H9 (cell line): ENCODE measurements at regions not wholly inside any gene's neighbourhood (a gene's known extent, or its start where the extent isn't known, plus 50 kb on each side); places are given as distances from the start of the nearest gene placed in this dataset.

Experiments used
- DNase-seq: peaks from one replicate; pipeline ENCODE4 v3.0.0-alpha.2; 2017
- H2AFZ ChIP-seq: one replicate; pipeline ENCODE4 v1.6.1; 2013; ENCODE audit warnings: mild to moderate bottlenecking, low read length, control low read depth, moderate library complexity
- H2AK5ac ChIP-seq: 2 replicates; pipeline ENCODE4 v1.6.1; 2013; ENCODE audit warnings: low read length, control low read depth, mixed read lengths; ENCODE audit not compliant: insufficient read length
- H2BK120ac ChIP-seq: one replicate; pipeline ENCODE4 v1.6.1; 2013; ENCODE audit warnings: low read depth, mild to moderate bottlenecking, low read length, control low read depth, inconsistent platforms; ENCODE audit not compliant: poor library complexity, severe bottlenecking
- H2BK12ac ChIP-seq: 2 replicates; pipeline ENCODE4 v1.6.1; 2013; ENCODE audit warnings: low read length, control low read depth, mixed read lengths, low read depth; ENCODE audit not compliant: insufficient read length
- H2BK15ac ChIP-seq: 2 replicates; pipeline ENCODE4 v1.6.1; 2013; ENCODE audit warnings: low read depth, low read length, control low read depth
- H2BK20ac ChIP-seq: one replicate; pipeline ENCODE4 v1.6.1; 2013; ENCODE audit warnings: low read depth, mild to moderate bottlenecking, low read length, control low read depth, inconsistent platforms; ENCODE audit not compliant: poor library complexity, severe bottlenecking
- H2BK5ac ChIP-seq: 2 replicates; pipeline ENCODE4 v1.6.1; 2013; ENCODE audit warnings: low read length, control low read depth, mixed read lengths; ENCODE audit not compliant: insufficient read length
- H3K14ac ChIP-seq: 2 replicates; pipeline ENCODE4 v1.6.1; 2013; ENCODE audit warnings: low read length, control low read depth; ENCODE audit not compliant: insufficient read depth
- H3K18ac ChIP-seq: 2 replicates; pipeline ENCODE4 v1.6.1; 2013; ENCODE audit warnings: low read depth, mild to moderate bottlenecking, mixed read lengths, low read length, control low read depth; ENCODE audit not compliant: insufficient read length
- H3K23ac ChIP-seq: 2 replicates; pipeline ENCODE4 v1.6.1; 2013; ENCODE audit warnings: low read length, control low read depth, mixed read lengths, low read depth; ENCODE audit not compliant: insufficient read length
- H3K23me2 ChIP-seq: 2 replicates; pipeline ENCODE4 v1.6.1; 2013; ENCODE audit warnings: low read depth, mild to moderate bottlenecking, mixed read lengths, low read length, control low read depth; ENCODE audit not compliant: insufficient read length, poor library complexity, severe bottlenecking
- H3K27ac ChIP-seq: 2 replicates; pipeline ENCODE4 v1.5.1; 2013; ENCODE audit warnings: low read length, control low read depth, mixed read lengths, low read depth; ENCODE audit not compliant: insufficient read length
- H3K27me3 ChIP-seq: 2 replicates; pipeline ENCODE4 v1.6.1; 2013; ENCODE audit warnings: low read length, control low read depth, inconsistent platforms; ENCODE audit not compliant: insufficient read depth
- H3K4ac ChIP-seq: 2 replicates; pipeline ENCODE4 v1.6.1; 2013; ENCODE audit warnings: low read depth, mild to moderate bottlenecking, control low read depth, inconsistent platforms, low read length, moderate library complexity
- H3K4me1 ChIP-seq: 2 replicates; pipeline ENCODE4 v1.6.1; 2013; ENCODE audit warnings: low read length, control low read depth, inconsistent platforms; ENCODE audit not compliant: insufficient read depth
- H3K4me2 ChIP-seq: 2 replicates; pipeline ENCODE4 v1.6.1; 2013; ENCODE audit warnings: low read length, control low read depth, mixed read lengths; ENCODE audit not compliant: insufficient read length, insufficient read depth
- H3K56ac ChIP-seq: 2 replicates; pipeline ENCODE4 v1.6.1; 2013; ENCODE audit warnings: low read depth, mild to moderate bottlenecking, mixed read lengths, low read length, control low read depth; ENCODE audit not compliant: insufficient read length
- H3K79me1 ChIP-seq: 2 replicates; pipeline ENCODE4 v1.6.1; 2013; ENCODE audit warnings: low read depth, mild to moderate bottlenecking, moderate library complexity, low read length, control low read depth, inconsistent platforms; ENCODE audit not compliant: insufficient read depth, poor library complexity, severe bottlenecking
- H3K79me2 ChIP-seq: 2 replicates; pipeline ENCODE4 v1.6.1; 2013; ENCODE audit warnings: low read length, control low read depth, inconsistent platforms; ENCODE audit not compliant: insufficient read depth
- H3K9ac ChIP-seq: 2 replicates; pipeline ENCODE4 v1.6.1; 2013; ENCODE audit warnings: low read length, control low read depth, mixed read lengths; ENCODE audit not compliant: insufficient read length; ENCODE audit errors: extremely low read depth
- H3K9me3 ChIP-seq: one replicate; pipeline ENCODE4 v1.6.1; 2013; ENCODE audit warnings: low read depth, low read length, inconsistent platforms; ENCODE audit not compliant: control insufficient read depth
- H3T11ph ChIP-seq: one replicate; pipeline ENCODE4 v1.6.1; 2013; ENCODE audit warnings: mild to moderate bottlenecking, low read length, control low read depth, inconsistent platforms
- H4K20me1 ChIP-seq: one replicate; pipeline ENCODE4 v1.6.1; 2013; ENCODE audit not compliant: control insufficient read depth, insufficient read length, insufficient read depth
- H4K5ac ChIP-seq: 2 replicates; pipeline ENCODE4 v1.6.1; 2013; ENCODE audit warnings: low read depth, mild to moderate bottlenecking, mixed read lengths, low read length, control low read depth; ENCODE audit not compliant: insufficient read length
- H4K8ac ChIP-seq: replicated peaks from 2 replicates; pipeline ENCODE4 v1.6.1; 2013; ENCODE audit warnings: low read length, control low read depth, mixed read lengths, low read depth; ENCODE audit not compliant: insufficient read length
- H4K91ac ChIP-seq: 2 replicates; pipeline ENCODE4 v1.6.1; 2013; ENCODE audit warnings: low read depth, mild to moderate bottlenecking, moderate library complexity, mixed read lengths, low read length, control low read depth; ENCODE audit not compliant: insufficient read length
- H3K27ac Mint-ChIP-seq, 3 experiments: 2 replicates in 2 of 3; 3 replicates in 1 of 3; pipeline ENCODE4 v1.8.0; 2020 to 2021; ENCODE audit warnings: mixed read lengths in 3 of 3, mild to moderate bottlenecking in 1 of 3, moderate library complexity in 1 of 3
- H3K27me3 Mint-ChIP-seq: 2 replicates; pipeline ENCODE4 v1.8.0; 2021; ENCODE audit warnings: low read depth, mild to moderate bottlenecking, moderate library complexity, mixed read lengths
- H3K36me3 Mint-ChIP-seq, 3 experiments: 2 replicates in 2 of 3; 3 replicates in 1 of 3; pipeline ENCODE4 v1.8.0; 2020 to 2021; ENCODE audit warnings: low read depth in 3 of 3, mixed read lengths in 3 of 3; ENCODE audit not compliant: insufficient read depth in 1 of 3
- H3K4me1 Mint-ChIP-seq, 2 experiments: 2 replicates each; pipeline ENCODE4 v1.8.0; 2020; ENCODE audit warnings: mixed read lengths in 2 of 2
- H3K4me3 Mint-ChIP-seq, 2 experiments: 2 replicates in 1 of 2; 3 replicates in 1 of 2; pipeline ENCODE4 v1.8.0; 2020 to 2021; ENCODE audit warnings: mild to moderate bottlenecking in 2 of 2, mixed read lengths in 2 of 2, moderate library complexity in 1 of 2
- H3K9me3 Mint-ChIP-seq, 2 experiments: 2 replicates in 1 of 2; 3 replicates in 1 of 2; pipeline ENCODE4 v1.8.0; 2020; ENCODE audit warnings: mild to moderate bottlenecking in 2 of 2, mixed read lengths in 2 of 2, moderate library complexity in 1 of 2
- WGBS: extraction: QIAGEN DNeasy Blood & Tissue Kit; methylation state at CpG from one replicate; pipeline ENCODE4 v1.1.7; 2013; ENCODE audit warnings: missing lambda C conversion rate, low lambda C conversion rate, mixed read lengths; ENCODE audit not compliant: insufficient read length; ENCODE audit errors: extremely low coverage; 5-methylcytosine and 5-hydroxymethylcytosine counted together
- TF ChIP-seq, protein P1 (sequence below): fragments of 200-600 bp; sonication (generic); conservative IDR thresholded peaks from 3 replicates; pipeline ENCODE4 v1.8.0; 2021; ENCODE audit warnings: antibody characterized with exemption, mild to moderate bottlenecking

GRCh38 chr12:115101520-115101919 is 417.5 kb upstream of the TBX3 start:
- Histone ChIP-seq H2BK15ac (no peak overlapping the region), H3K9ac (no peak overlapping the region), H3K23me2 (no peaks in the 10 kb centered on the region), H4K8ac (no peak overlapping the region), H3K4me2 (no peak overlapping the region), H2BK120ac (no peak overlapping the region), H3K4ac (no peak overlapping the region), H3K4me1 (no peaks in the 10 kb centered on the region), H2BK20ac (no peak overlapping the region), H3K56ac (no peak overlapping the region), H4K20me1 (no peaks in the 10 kb centered on the region), H3K18ac (no peak overlapping the region), H3K27ac (no peak overlapping the region), H2BK12ac (no peak overlapping the region), H2AFZ (no peak overlapping the region), H3K27me3 (no peaks in the 10 kb centered on the region), H3K79me1 (no peaks in the 10 kb centered on the region), H2BK5ac (no peak overlapping the region), H3K79me2 (no peaks in the 10 kb centered on the region), H4K91ac (no peak overlapping the region), H3K14ac (no peak overlapping the region), H3T11ph (no peak overlapping the region), H4K5ac (no peak overlapping the region), H2AK5ac (no peak overlapping the region), H3K23ac (no peak overlapping the region), H3K9me3 (no peaks in the 10 kb centered on the region)
- Mint-ChIP-seq H3K27me3 (peaks cover 25% of the 10 kb centered on the region), H3K9me3 (peaks cover 0 to 3% of the 10 kb centered on the region in 2 experiments; a peak in 2 of 5 replicates), H3K36me3 (no peaks in the 10 kb centered on the region; a peak in 1 of 7 replicates), H3K27ac (no peak overlapping the region), H3K4me3 (no peak overlapping the region), H3K4me1 (peaks cover 0 to 5% of the 10 kb centered on the region in 2 experiments; a peak in 1 of 4 replicates)
- DNase-seq = no peak
- WGBS = no CpG with 5 or more reads among the region's 1 CpG
- TF ChIP-seq, protein P1, sequence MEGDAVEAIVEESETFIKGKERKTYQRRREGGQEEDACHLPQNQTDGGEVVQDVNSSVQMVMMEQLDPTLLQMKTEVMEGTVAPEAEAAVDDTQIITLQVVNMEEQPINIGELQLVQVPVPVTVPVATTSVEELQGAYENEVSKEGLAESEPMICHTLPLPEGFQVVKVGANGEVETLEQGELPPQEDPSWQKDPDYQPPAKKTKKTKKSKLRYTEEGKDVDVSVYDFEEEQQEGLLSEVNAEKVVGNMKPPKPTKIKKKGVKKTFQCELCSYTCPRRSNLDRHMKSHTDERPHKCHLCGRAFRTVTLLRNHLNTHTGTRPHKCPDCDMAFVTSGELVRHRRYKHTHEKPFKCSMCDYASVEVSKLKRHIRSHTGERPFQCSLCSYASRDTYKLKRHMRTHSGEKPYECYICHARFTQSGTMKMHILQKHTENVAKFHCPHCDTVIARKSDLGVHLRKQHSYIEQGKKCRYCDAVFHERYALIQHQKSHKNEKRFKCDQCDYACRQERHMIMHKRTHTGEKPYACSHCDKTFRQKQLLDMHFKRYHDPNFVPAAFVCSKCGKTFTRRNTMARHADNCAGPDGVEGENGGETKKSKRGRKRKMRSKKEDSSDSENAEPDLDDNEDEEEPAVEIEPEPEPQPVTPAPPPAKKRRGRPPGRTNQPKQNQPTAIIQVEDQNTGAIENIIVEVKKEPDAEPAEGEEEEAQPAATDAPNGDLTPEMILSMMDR = no peak
